Mesendoderm (in vitro differentiated cells): ENCODE measurements at regions not wholly inside any gene's neighbourhood (a gene's known extent, or its start where the extent isn't known, plus 50 kb on each side); places are given as distances from the start of the nearest gene placed in this dataset.
"Not testable (repeated sequence)": the region's sequence is repeated elsewhere in the genome, so short reads cannot be mapped to it uniquely, and the experiment has no call there.

Source experiments
- DNase-seq: peaks from one replicate; pipeline ENCODE4 v3.0.0; 2013
- H2AK5ac ChIP-seq: 2 replicates; pipeline ENCODE4 v1.6.1; 2013; ENCODE audit warnings: low read length, inconsistent platforms
- H2BK120ac ChIP-seq: 2 replicates; pipeline ENCODE4 v1.6.1; 2013; ENCODE audit warnings: low read depth, mild to moderate bottlenecking, low read length, moderate library complexity, mixed read lengths
- H2BK15ac ChIP-seq: replicated peaks from 2 replicates; pipeline ENCODE4 v1.6.1; 2013; ENCODE audit warnings: low read depth, mild to moderate bottlenecking, moderate library complexity
- H2BK5ac ChIP-seq: 2 replicates; pipeline ENCODE4 v1.6.1; 2013; ENCODE audit warnings: low read length, inconsistent platforms
- H3K18ac ChIP-seq: 2 replicates; pipeline ENCODE4 v1.6.1; 2013; ENCODE audit warnings: mild to moderate bottlenecking, low read length, mixed read lengths
- H3K23ac ChIP-seq: one replicate; pipeline ENCODE4 v1.6.1; 2013; ENCODE audit warnings: low read length
- H3K27ac ChIP-seq: 2 replicates; pipeline ENCODE4 v1.5.1; 2013; ENCODE audit warnings: low read depth, mild to moderate bottlenecking, inconsistent platforms, low read length, moderate library complexity
- H3K27me3 ChIP-seq: 2 replicates; pipeline ENCODE4 v1.6.1; 2013; ENCODE audit warnings: low read length, control low read depth, mild to moderate bottlenecking, inconsistent platforms; ENCODE audit not compliant: insufficient read depth, poor library complexity
- H3K36me3 ChIP-seq: 2 replicates; pipeline ENCODE4 v1.6.1; 2013; ENCODE audit warnings: low read length, inconsistent platforms; ENCODE audit not compliant: control insufficient read depth, insufficient read depth
- H3K4ac ChIP-seq: one replicate; pipeline ENCODE4 v1.6.1; 2013; ENCODE audit warnings: low read depth, mild to moderate bottlenecking, low read length, moderate library complexity
- H3K4me1 ChIP-seq: 2 replicates; pipeline ENCODE4 v1.6.1; 2013; ENCODE audit warnings: low read depth, low read length, inconsistent platforms; ENCODE audit not compliant: control insufficient read depth
- H3K4me2 ChIP-seq: 2 replicates; pipeline ENCODE4 v1.6.1; 2013; ENCODE audit warnings: low read length
- H3K4me3 ChIP-seq: 2 replicates; pipeline ENCODE4 v1.5.1; 2013; ENCODE audit warnings: mild to moderate bottlenecking, low read length
- H3K56ac ChIP-seq: one replicate; pipeline ENCODE4 v1.6.1; 2013; ENCODE audit warnings: low read length
- H3K79me1 ChIP-seq: 2 replicates; pipeline ENCODE4 v1.6.1; 2013; ENCODE audit warnings: low read length, inconsistent platforms
- H3K79me2 ChIP-seq: 2 replicates; pipeline ENCODE4 v1.6.1; 2013; ENCODE audit warnings: mild to moderate bottlenecking, low read length; ENCODE audit not compliant: control insufficient read depth, insufficient read depth
- H3K9ac ChIP-seq: 2 replicates; pipeline ENCODE4 v1.6.1; 2013; ENCODE audit warnings: low read length, inconsistent platforms
- H4K5ac ChIP-seq: one replicate; pipeline ENCODE4 v1.6.1; 2013; ENCODE audit warnings: low read length
- H4K8ac ChIP-seq: one replicate; pipeline ENCODE4 v1.6.1; 2013; ENCODE audit warnings: low read depth, mild to moderate bottlenecking, control low read depth, low read length, moderate library complexity
- WGBS: extraction: QIAGEN DNeasy Blood & Tissue Kit; methylation state at CpG from one replicate; pipeline ENCODE4 v1.1.7; 2013; ENCODE audit warnings: low lambda C conversion rate, missing lambda C conversion rate; ENCODE audit not compliant: insufficient coverage; ENCODE audit errors: extremely low coverage; 5-methylcytosine and 5-hydroxymethylcytosine counted together

- not testable (repeated sequence) for H3K4me2 ChIP-seq, H4K8ac ChIP-seq
- WGBS, result no CpG with 5 or more reads among the region's 6 CpGs
Observed at GRCh38 chr5:157938101-157938500, 79.2 kb upstream of the CLINT1 start.

GRCh38 chr5:157936776-157937501 lies 78.0 kb upstream of the CLINT1 start:
- H3K18ac ChIP-seq, H4K8ac ChIP-seq, H3K79me2 ChIP-seq, H3K56ac ChIP-seq, H3K23ac ChIP-seq, H3K4ac ChIP-seq, H2BK120ac ChIP-seq, H3K4me3 ChIP-seq, H3K4me1 ChIP-seq, H3K36me3 ChIP-seq, H4K5ac ChIP-seq, H2BK15ac ChIP-seq, H3K27me3 ChIP-seq, H3K9ac ChIP-seq, H2AK5ac ChIP-seq, H3K79me1 ChIP-seq, H3K27ac ChIP-seq, H3K4me2 ChIP-seq, H2BK5ac ChIP-seq: not testable (repeated sequence)
- no CpG with 5 or more reads among the region's 3 CpGs for WGBS
- peak; percentile 57 for DNase-seq

More at GRCh38 chr5:157938101-157938500, 79.2 kb upstream of the CLINT1 start:
- H3K18ac ChIP-seq, H3K79me2 ChIP-seq, H3K9ac ChIP-seq, H2BK15ac ChIP-seq, H4K5ac ChIP-seq, H3K36me3 ChIP-seq, H2AK5ac ChIP-seq, H3K4me1 ChIP-seq, H3K4me3 ChIP-seq, H2BK5ac ChIP-seq, H3K79me1 ChIP-seq, H2BK120ac ChIP-seq, DNase-seq, H3K27ac ChIP-seq, H3K4ac ChIP-seq, H3K23ac ChIP-seq, H3K56ac ChIP-seq, H3K27me3 ChIP-seq: not testable (repeated sequence)

DNA sequence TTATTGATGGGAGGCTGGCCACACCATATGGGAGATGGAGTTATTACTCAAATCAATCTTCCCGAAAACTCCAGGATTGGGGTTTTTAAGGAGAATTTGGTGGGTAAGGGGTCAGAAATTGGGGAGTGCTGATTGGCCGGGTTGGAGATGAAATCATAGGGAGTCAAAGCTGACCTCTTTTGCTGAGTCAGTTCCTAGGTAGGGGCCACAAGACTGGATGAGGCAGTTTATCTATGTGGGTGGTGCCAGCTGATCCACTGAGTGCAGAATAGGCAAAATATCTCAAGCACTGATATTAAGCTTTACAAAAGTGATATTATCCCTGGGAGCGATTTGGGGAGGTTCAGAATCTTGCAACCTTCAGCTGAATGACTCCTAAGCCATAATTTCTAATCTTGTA lies 75.7 kb upstream of the CLINT1 start:
- H3K23ac ChIP-seq, result no peak overlapping the region
- H3K18ac ChIP-seq, result no peak overlapping the region
- WGBS, result no CpG with 5 or more reads among the region's 3 CpGs
- no peaks in the 10 kb centered on the region for H3K79me1 ChIP-seq
- no peak overlapping the region for H3K27ac ChIP-seq
- H3K4me3 ChIP-seq, result no peak overlapping the region
- no peaks in the 10 kb centered on the region for H3K79me2 ChIP-seq
- H3K27me3 ChIP-seq, result no peaks in the 10 kb centered on the region
- H2AK5ac ChIP-seq, result no peak overlapping the region
- H2BK15ac ChIP-seq, result no peak overlapping the region
- no peak overlapping the region for H2BK120ac ChIP-seq
- no peak overlapping the region for H4K8ac ChIP-seq
- no peak overlapping the region for H4K5ac ChIP-seq
- H3K4ac ChIP-seq, result no peak overlapping the region
- H3K9ac ChIP-seq, result no peak overlapping the region
- H3K56ac ChIP-seq, result no peak overlapping the region
- H2BK5ac ChIP-seq, result no peak overlapping the region
- H3K4me2 ChIP-seq, result no peak overlapping the region
- no peak for DNase-seq
- no peaks in the 10 kb centered on the region for H3K4me1 ChIP-seq
- H3K36me3 ChIP-seq, result no peaks in the 10 kb centered on the region

DNA sequence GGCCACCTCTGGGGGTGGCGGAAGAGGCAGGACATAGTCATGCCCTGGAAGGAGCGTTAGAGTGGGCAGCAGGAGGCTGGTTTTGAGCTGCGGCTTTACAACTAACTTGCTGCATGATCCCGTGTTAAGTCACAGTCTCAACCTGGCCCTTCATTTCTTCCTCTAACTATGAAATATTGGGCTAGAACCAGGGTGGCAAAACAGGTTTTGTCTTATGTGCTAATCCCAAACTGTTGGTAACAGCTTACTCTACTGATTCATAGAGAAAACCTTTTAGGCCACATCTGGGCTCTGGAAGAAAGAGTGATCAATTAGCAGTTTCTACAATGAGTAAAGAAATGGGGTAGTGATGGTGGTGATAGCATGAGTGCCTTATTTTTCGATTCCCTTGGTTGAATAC lies 74.1 kb upstream of the CLINT1 start:
- H3K36me3 ChIP-seq, result no peaks in the 10 kb centered on the region

DNA sequence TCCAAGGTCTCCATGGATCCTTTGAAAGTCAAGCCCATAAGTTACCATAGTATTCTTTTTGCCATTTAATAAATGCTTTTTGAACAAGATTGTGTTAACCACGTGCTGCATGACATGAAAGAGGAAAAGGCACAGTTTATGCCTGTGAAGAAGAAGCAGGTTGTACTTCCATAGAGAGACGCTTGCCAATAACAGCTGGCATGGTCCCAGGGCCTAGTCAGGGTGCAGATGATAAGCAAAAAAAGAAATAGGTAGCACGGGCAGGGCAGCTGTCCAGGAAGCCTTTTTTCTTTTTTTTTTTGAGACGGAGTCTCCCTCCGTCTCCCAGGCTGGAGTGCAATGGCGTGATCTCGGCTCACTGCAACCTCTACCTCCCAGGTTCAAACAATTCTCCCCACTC lies 71.8 kb upstream of the CLINT1 start:
- Histone ChIP-seq H4K8ac (no peak overlapping the region), H3K23ac (no peak overlapping the region), H3K79me1 (no peaks in the 10 kb centered on the region), H3K4ac (no peak overlapping the region), H2BK120ac (no peak overlapping the region), H2AK5ac (no peak overlapping the region), H3K18ac (no peak overlapping the region), H4K5ac (no peak overlapping the region), H2BK5ac (no peak overlapping the region), H3K27ac (no peak overlapping the region), H3K9ac (no peak overlapping the region), H3K4me2 (no peak overlapping the region), H2BK15ac (no peak overlapping the region), H3K56ac (no peak overlapping the region), H3K4me3 (no peak overlapping the region), H3K4me1 (peaks cover 12% of the 10 kb centered on the region), H3K36me3 (no peaks in the 10 kb centered on the region), H3K79me2 (no peaks in the 10 kb centered on the region), H3K27me3 (no peaks in the 10 kb centered on the region)
- WGBS, result no CpG with 5 or more reads among the region's 7 CpGs
- no peak for DNase-seq

More for the DNA sequence above, 74.1 kb upstream of the CLINT1 start:
- no peaks in the 10 kb centered on the region for H3K79me2 ChIP-seq
- H3K4me1 ChIP-seq, result no peaks in the 10 kb centered on the region
- no peaks in the 10 kb centered on the region for H3K79me1 ChIP-seq
- no peak overlapping the region for H3K27ac ChIP-seq
- no peak overlapping the region for H2BK15ac ChIP-seq
- no peak overlapping the region for H3K4me3 ChIP-seq
- no peak overlapping the region for H2AK5ac ChIP-seq
- DNase-seq, result no peak
- no CpG with 5 or more reads among the region's 5 CpGs for WGBS
- no peak overlapping the region for H3K9ac ChIP-seq
- no peak overlapping the region for H3K23ac ChIP-seq
- H3K56ac ChIP-seq, result no peak overlapping the region
- no peak overlapping the region for H3K18ac ChIP-seq
- H2BK5ac ChIP-seq, result no peak overlapping the region
- H3K4ac ChIP-seq, result no peak overlapping the region
- H3K4me2 ChIP-seq, result no peak overlapping the region
- H4K5ac ChIP-seq, result no peak overlapping the region
- no peak overlapping the region for H4K8ac ChIP-seq
- no peak overlapping the region for H2BK120ac ChIP-seq
- no peaks in the 10 kb centered on the region for H3K27me3 ChIP-seq

DNA sequence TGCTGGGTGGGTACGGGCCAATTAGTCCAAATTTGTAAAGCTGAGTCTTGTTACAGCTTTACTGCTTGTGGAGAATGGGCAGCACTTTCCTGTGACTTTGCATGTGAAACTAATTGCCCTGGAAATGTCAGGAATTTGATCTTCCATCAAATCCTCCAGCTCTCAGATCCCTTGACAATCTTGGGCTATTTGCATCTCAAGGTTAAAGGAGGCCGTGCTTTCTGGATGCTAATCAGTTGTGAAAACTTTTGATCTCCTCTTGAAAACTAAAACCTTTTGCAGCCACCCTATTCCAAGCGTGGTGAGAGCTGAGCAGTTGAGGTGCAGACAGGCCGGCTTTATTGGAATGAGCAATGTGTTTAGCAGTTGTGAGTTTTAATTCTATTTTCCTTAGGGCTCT lies 68.0 kb upstream of the CLINT1 start:
- H3K79me1 ChIP-seq, result no peaks in the 10 kb centered on the region
- no peak overlapping the region for H2BK5ac ChIP-seq
- H3K56ac ChIP-seq, result no peak overlapping the region
- H3K4ac ChIP-seq, result no peak overlapping the region
- peaks cover 20% of the 10 kb centered on the region for H3K4me1 ChIP-seq
- peak overlapping the region; percentile 65 for H3K27ac ChIP-seq
- H3K18ac ChIP-seq, result peak overlapping the region; percentile 4
- no peak overlapping the region for H2BK15ac ChIP-seq
- peak; percentile 94 for DNase-seq
- WGBS, result no CpG with 5 or more reads among the region's 4 CpGs
- no peak overlapping the region for H3K9ac ChIP-seq
- no peak overlapping the region for H2AK5ac ChIP-seq
- no peak overlapping the region for H4K5ac ChIP-seq
- no peak overlapping the region for H4K8ac ChIP-seq
- H3K79me2 ChIP-seq, result no peaks in the 10 kb centered on the region
- no peak overlapping the region for H3K23ac ChIP-seq
- H3K4me2 ChIP-seq, result no peak overlapping the region
- H3K27me3 ChIP-seq, result no peaks in the 10 kb centered on the region
- H2BK120ac ChIP-seq, result no peak overlapping the region
- H3K36me3 ChIP-seq, result no peaks in the 10 kb centered on the region
- no peak overlapping the region for H3K4me3 ChIP-seq
